CD4-positive, alpha-beta T cell treated with Interleukin-21 for 1 hour (primary cell): ENCODE measurements at regions not wholly inside any gene's neighbourhood (a gene's known extent, or its start where the extent isn't known, plus 50 kb on each side); places are given as distances from the start of the nearest gene placed in this dataset.

ENCODE experiments used
- DNase-seq: peaks from one replicate; pipeline ENCODE4 v3.0.0-alpha.2; 2020

- DNase-seq: no peak
Observed at GRCh38 chr4:100839712-100840111, 321.9 kb upstream of the EMCN start.

DNA sequence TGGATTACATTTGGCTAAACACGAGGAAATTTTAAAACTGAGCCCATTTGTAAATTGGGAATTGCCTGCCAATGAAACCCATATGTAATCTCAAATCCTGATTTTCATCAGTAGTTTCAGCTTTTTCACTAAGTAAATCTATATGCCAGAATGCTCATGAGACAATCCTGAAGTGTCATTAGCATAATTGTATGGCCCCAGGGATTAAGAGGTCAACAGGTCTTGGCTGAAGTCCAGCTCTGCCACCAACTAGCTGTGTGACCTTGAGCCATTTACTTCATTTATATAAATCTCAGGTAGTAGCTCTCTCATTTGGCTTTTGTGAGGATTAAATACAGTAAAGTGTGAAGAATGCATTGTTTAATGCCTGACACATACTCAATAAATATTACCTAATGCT is 320.5 kb upstream of the EMCN start:
- no peak for DNase-seq

DNA sequence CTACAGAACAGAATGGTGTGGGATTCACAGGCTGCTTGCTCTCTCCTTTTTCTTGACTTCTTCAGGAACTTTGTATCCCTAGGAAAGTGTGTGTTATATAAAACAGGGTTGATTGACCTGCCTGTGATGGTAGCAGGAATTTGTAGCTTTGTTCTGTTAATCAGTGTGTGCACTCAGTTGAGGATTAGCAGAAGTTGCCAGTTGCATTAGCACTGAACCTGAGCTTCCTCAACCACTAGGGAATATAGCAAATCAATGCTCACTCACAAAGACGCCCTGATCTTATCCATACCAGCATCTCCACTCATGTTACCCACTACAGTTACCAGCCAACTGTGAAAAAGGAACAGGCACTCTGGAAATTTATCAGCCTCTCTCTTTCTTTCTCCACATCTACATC is 319.1 kb upstream of the EMCN start:
- DNase-seq: no peak

DNA sequence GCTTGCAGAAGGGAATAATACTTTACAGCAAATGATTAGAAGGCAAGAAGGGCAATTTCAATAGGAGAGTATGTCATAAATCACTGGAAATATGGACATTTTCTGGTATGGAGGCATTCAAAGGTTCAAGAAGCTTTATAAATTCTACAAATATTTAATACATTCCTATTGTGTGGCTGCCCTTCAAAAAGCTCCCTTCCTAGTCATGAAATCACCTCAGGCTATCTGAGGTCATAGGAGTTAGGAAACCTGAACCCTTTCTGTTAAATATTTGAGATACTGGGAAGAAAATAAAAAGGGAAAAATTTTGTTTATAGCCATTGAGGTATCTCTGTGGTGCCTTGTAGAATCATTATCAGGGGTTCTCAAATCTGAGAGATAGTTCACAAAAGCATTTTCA is 316.8 kb upstream of the EMCN start:
- DNase-seq: no peak

DNA sequence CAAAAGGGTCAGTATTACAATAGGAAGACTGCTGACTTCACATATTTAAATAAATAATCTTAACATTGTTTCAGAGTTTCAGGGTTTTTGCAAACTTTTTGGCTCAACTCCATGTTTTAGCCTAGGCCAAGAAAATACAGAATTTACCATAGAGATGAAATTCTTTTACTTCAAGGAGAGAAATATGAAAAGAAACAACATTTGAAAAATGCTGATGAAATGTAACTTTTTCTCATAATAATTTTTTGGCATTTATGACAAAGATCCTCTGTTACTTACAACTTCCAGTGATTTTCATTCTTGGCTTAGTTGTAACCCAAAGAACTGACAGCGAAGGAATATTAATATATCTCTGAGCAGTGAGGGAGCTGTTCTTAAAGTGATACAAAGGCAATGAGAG is 316.1 kb upstream of the EMCN start:
- no peak for DNase-seq

DNA sequence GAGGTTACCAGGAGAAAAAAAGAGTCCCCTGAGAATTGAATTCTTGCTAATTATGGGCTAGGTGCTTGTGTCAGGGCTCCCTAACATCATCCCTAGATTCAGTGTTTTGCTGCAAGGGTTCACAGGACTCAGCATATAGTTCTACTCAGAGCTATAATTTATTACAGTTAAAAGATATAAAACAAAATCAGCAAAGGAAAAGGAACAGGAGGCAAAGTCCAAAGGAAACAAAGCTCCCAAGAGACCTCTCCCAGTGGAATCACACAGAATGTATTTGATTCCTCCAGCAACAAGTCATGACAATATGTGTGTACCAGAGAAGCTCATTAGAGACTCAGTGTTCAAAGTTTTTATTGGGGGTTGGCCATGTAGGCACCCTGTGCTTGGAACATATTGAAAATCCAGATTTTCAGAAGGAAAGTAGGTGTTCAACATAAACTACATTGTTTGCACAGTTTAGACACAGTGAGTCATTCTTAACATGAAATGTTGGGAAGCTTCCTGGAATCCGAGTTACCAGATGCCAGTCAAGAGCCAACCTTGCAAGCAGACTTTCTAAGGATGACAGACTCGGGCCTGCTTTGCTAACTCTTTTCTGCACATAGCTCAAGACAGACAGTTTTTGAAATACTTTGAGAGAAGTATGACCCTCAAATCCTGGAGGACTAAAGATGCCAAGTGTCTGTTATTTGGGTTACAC is 311.3 kb upstream of the EMCN start:
- no peak for DNase-seq

- DNase-seq: no peak
Observed at GRCh38 chr4:100828364-100828763, 310.5 kb upstream of the EMCN start.

GRCh38 chr4:100827756-100828155 is 309.9 kb upstream of the EMCN start:
- DNase-seq: no peak

GRCh38 chr4:100826808-100827548 is 309.2 kb upstream of the EMCN start:
- no peak for DNase-seq

DNA sequence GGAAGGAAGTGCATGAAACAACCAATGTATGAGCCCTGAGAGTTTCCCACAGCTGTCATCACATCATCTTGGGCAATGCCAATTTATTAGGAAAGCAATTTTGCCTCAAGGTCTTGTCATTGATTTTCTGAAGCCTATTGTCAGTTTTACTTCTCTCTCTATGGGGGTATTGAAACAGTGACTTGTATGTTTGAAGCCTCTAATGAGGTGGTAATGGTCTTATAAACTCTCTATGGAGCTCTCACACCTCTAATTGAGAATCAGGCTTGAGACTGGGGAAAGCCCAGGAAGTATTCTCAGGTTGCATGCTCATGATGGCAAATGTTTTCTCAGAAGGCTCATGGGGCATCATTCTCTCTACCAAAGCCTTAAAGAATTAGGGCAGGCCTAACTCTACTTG is 308.2 kb upstream of the EMCN start:
- DNase-seq: no peak

- no peak for DNase-seq
Observed at GRCh38 chr4:100823993-100824323, 306.1 kb upstream of the EMCN start.

- DNase-seq: no peak
Observed at GRCh38 chr4:100823066-100823992, 305.5 kb upstream of the EMCN start.

DNA sequence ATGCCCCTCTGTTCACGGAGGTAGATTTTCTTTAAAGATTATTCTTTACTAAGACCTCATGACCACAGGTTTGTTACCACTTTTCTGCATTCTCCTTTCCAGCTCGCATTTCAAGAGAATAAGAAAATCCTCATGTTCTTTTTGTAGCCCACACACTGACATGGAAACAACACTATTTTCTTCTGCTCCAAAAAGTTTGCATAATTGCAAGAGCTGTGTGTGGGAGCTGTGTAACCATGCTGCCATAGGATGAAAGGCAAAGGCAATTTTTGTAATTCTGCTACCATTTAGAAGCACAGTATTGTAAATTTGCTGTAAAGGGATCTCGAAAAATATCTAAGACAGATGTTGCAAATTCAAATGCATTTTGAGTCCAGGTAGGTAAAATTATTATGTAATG is 302.4 kb upstream of the EMCN start:
- DNase-seq: no peak

GRCh38 chr4:100819505-100819904 is 301.7 kb upstream of the EMCN start:
- no peak for DNase-seq

GRCh38 chr4:100816436-100817045 is 298.7 kb upstream of the EMCN start:
- DNase-seq: no peak

GRCh38 chr4:100811046-100811445 is 293.2 kb upstream of the EMCN start:
- DNase-seq: no peak

DNA sequence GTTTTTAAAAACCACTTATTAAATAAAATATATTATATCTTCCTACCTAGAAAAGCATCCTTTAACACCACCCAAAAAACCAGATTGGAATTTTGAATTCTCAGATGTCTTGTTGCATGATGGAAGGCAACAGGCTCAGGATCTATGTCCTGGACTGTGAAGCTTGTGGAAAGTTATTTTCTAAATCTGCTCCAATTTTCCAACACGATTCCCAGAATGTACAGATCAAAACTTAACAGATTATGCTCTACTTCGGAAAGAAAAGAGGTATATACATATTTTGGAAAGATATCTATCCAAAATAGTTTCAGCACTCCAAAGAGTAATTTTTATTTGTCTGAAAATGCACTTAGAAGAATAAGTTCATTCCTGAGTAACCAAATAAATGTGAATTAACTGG is 291.7 kb upstream of the EMCN start:
- DNase-seq: no peak

- DNase-seq: no peak
Observed at GRCh38 chr4:100806988-100807387, 289.2 kb upstream of the EMCN start.

DNA sequence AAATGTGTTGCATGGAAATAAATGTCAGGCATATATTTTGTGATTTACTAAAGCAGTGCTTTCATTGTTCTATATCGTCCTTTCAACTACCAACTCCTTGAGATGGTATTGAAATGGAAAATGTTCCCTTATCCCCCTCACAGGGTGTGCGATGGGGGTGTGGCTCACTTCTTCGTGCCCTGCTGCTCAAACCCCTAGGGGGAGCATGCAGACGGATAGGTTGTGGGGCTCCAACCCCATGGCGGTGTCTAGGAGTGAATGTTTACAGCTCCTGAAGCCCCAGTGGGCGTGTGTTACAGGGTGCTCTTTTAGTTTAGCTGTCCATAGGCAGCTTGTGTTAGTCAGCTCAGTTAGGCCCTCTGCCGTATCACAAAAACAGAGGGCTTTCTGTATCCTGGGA is 287.7 kb upstream of the EMCN start:
- no peak for DNase-seq

- DNase-seq: no peak
Observed at GRCh38 chr4:100804576-100805360, 286.9 kb upstream of the EMCN start.

- DNase-seq: no peak
Observed at GRCh38 chr4:100803751-100804150, 285.9 kb upstream of the EMCN start.

DNA sequence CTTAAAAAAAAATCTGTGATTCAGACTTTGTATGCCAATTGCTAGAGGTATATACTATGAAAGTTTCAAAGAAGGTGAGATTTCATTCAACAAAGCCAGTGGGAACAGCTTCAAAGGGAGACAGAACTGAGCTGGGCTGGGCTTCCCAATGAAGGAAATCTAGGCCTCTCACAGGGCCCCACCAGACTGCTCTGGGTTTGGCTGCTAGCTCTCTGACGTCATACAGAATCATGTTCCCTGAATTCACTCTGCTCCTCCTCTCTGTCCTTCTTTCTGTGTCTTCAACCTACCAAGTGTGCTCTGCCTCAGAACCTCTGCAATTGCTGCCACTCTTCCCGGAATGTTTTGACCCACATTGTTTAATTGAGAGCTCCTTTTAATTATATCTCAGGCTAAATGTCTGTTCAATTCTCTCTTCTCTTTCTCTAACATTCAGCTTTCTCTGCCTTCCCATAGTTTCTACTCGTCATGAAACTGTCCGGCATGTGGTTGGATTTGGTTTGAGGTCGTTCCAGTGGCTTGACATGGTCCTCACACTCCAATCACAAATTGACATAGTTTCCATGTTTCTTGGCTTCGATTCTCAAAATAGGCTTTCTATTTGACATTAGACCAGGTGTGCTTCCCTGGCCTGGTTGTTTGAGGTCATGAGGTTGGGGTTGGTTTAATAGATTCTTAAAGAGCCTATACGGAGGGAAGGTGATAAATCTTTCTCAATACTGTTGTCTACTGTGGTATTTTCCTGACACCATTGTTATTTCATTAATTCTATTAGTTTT is 282.1 kb upstream of the EMCN start:
- DNase-seq: no peak
